ENCODE measurements at regions not wholly inside any gene's neighbourhood (a gene's known extent, or its start where the extent isn't known, plus 50 kb on each side); places are given as distances from the start of the nearest gene placed in this dataset.

DNA sequence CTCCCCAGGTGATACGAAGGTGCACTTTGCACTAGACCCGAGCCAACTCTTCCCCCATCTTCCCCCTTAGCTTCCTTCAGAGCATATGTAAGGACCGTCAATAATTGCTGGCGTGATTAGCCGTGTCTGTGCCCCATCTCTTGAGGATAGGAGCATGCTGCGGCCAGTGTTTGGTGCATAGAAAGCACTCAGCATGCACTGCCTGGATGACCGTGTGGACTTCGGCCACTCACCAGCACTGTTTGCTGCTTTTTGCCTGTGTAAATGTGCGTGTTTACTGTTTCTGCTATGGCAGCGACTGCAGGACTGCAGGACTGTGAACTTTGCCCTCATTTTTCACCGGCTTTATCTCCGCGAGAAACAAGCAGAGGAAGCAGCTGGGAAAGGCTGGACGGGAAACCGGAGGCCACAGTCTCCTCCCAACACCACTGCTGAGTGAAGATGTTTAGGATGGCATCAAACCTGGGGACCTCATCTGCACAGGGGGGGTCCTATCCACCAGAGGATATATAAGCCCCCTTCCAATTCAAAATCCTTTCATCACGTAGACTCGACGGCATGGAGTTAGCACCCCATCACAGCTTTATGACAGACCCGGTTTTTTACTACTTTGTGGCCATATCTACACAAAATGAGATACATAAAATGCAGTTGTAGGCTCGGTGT lies 150.6 kb upstream of the AFDN start (continued):
- TF ChIP-seq RBFOX2 (IDR thresholded peaks at IDR 0.05; ENCODE audit: low read depth, low read length) (peak; percentile 71), ZNF660 (CRISPR knock-in tag; IDR thresholded peaks at IDR 0.05; ENCODE audit: borderline replicate concordance, low read depth) (no peak), ZNF235 (CRISPR knock-in tag; IDR thresholded peaks at IDR 0.05; ENCODE audit: borderline replicate concordance) (0 out of 2 replicates have a peak, but pooled peaks have one; percentile 69), ZNF205 (CRISPR knock-in tag; IDR thresholded peaks at IDR 0.05) (peak; percentile 98), ZNF17 (CRISPR knock-in tag; IDR thresholded peaks at IDR 0.05) (no peak), NCOA2 (CRISPR knock-in tag; IDR thresholded peaks at IDR 0.05) (peak; percentile 100), NCOA5 (CRISPR knock-in tag; IDR thresholded peaks at IDR 0.05) (no peak; the same call in 1 of the 2 replicates), HMG20B (CRISPR knock-in tag; conservative IDR thresholded peaks at IDR 0.05) (peak; percentile 97), ZFP90 (CRISPR knock-in tag; IDR thresholded peaks at IDR 0.05; ENCODE audit: borderline replicate concordance) (no peak), FOXO1 (CRISPR knock-in tag; IDR thresholded peaks at IDR 0.05) (peak; percentile 100), XRCC5 (optimal IDR thresholded peaks at IDR 0.05; ENCODE audit: low read length) (peak; percentile 94), JUN (CRISPR knock-in tag; IDR thresholded peaks at IDR 0.05) (peak; percentile 95)
- TF ChIP-seq, protein P1, sequence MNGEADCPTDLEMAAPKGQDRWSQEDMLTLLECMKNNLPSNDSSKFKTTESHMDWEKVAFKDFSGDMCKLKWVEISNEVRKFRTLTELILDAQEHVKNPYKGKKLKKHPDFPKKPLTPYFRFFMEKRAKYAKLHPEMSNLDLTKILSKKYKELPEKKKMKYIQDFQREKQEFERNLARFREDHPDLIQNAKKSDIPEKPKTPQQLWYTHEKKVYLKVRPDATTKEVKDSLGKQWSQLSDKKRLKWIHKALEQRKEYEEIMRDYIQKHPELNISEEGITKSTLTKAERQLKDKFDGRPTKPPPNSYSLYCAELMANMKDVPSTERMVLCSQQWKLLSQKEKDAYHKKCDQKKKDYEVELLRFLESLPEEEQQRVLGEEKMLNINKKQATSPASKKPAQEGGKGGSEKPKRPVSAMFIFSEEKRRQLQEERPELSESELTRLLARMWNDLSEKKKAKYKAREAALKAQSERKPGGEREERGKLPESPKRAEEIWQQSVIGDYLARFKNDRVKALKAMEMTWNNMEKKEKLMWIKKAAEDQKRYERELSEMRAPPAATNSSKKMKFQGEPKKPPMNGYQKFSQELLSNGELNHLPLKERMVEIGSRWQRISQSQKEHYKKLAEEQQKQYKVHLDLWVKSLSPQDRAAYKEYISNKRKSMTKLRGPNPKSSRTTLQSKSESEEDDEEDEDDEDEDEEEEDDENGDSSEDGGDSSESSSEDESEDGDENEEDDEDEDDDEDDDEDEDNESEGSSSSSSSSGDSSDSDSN (CRISPR knock-in tag; IDR thresholded peaks at IDR 0.05), result peak; percentile 93
- TF ChIP-seq, protein P2, sequence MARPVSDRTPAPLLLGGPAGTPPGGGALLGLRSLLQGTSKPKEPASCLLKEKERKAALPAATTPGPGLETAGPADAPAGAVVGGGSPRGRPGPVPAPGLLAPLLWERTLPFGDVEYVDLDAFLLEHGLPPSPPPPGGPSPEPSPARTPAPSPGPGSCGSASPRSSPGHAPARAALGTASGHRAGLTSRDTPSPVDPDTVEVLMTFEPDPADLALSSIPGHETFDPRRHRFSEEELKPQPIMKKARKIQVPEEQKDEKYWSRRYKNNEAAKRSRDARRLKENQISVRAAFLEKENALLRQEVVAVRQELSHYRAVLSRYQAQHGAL (CRISPR knock-in tag; IDR thresholded peaks at IDR 0.05; ENCODE audit: not compliant biosample characterization), result no peak
- TF ChIP-seq, protein P3, sequence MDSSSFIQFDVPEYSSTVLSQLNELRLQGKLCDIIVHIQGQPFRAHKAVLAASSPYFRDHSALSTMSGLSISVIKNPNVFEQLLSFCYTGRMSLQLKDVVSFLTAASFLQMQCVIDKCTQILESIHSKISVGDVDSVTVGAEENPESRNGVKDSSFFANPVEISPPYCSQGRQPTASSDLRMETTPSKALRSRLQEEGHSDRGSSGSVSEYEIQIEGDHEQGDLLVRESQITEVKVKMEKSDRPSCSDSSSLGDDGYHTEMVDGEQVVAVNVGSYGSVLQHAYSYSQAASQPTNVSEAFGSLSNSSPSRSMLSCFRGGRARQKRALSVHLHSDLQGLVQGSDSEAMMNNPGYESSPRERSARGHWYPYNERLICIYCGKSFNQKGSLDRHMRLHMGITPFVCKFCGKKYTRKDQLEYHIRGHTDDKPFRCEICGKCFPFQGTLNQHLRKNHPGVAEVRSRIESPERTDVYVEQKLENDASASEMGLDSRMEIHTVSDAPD (CRISPR knock-in tag; IDR thresholded peaks at IDR 0.05), result peak; percentile 99
- TF ChIP-seq, protein P4, sequence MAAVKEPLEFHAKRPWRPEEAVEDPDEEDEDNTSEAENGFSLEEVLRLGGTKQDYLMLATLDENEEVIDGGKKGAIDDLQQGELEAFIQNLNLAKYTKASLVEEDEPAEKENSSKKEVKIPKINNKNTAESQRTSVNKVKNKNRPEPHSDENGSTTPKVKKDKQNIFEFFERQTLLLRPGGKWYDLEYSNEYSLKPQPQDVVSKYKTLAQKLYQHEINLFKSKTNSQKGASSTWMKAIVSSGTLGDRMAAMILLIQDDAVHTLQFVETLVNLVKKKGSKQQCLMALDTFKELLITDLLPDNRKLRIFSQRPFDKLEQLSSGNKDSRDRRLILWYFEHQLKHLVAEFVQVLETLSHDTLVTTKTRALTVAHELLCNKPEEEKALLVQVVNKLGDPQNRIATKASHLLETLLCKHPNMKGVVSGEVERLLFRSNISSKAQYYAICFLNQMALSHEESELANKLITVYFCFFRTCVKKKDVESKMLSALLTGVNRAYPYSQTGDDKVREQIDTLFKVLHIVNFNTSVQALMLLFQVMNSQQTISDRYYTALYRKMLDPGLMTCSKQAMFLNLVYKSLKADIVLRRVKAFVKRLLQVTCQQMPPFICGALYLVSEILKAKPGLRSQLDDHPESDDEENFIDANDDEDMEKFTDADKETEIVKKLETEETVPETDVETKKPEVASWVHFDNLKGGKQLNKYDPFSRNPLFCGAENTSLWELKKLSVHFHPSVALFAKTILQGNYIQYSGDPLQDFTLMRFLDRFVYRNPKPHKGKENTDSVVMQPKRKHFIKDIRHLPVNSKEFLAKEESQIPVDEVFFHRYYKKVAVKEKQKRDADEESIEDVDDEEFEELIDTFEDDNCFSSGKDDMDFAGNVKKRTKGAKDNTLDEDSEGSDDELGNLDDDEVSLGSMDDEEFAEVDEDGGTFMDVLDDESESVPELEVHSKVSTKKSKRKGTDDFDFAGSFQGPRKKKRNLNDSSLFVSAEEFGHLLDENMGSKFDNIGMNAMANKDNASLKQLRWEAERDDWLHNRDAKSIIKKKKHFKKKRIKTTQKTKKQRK (IDR thresholded peaks at IDR 0.05; ENCODE audit: low read length), result no peak
- TF ChIP-seq, protein P5, sequence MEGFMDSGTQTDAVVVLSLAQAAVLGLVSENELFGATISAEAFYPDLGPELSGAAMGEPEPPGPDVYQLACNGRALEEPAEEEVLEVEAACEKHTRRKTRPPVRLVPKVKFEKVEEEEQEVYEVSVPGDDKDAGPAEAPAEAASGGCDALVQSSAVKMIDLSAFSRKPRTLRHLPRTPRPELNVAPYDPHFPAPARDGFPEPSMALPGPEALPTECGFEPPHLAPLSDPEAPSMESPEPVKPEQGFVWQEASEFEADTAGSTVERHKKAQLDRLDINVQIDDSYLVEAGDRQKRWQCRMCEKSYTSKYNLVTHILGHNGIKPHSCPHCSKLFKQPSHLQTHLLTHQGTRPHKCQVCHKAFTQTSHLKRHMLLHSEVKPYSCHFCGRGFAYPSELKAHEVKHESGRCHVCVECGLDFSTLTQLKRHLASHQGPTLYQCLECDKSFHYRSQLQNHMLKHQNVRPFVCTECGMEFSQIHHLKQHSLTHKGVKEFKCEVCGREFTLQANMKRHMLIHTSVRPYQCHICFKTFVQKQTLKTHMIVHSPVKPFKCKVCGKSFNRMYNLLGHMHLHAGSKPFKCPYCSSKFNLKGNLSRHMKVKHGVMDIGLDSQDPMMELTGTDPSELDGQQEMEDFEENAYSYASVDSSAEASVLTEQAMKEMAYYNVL (CRISPR knock-in tag; IDR thresholded peaks at IDR 0.05; ENCODE audit: borderline replicate concordance), result peak; percentile 99
